Gastrocnemius medialis (tissue), 4 donors: ENCODE measurements at regions not wholly inside any gene's neighbourhood (a gene's known extent, or its start where the extent isn't known, plus 50 kb on each side); places are given as distances from the start of the nearest gene placed in this dataset.
A peak's percentile ranks its signal among the peaks of the same experiment; 100 is the strongest.

Experiments used
- ATAC-seq, 2 donors: fragments of 150-250 bp; one replicate each; pipeline ENCODE4 v1.9.1; 2016
- DNase-seq, 2 donors: peaks; one replicate each; pipeline ENCODE4 v3.0.0-alpha.2; 2019
- H3K27ac ChIP-seq, 4 donors: fragments of 200-600 bp; sonication (generic); 1 replicate in 1 of 4; 2 replicates in 3 of 4; pipeline ENCODE4 v1.5.1; 2016 to 2018; ENCODE audit warnings: mild to moderate bottlenecking in 2 of 4, moderate library complexity in 1 of 4
- H3K27me3 ChIP-seq, 3 donors: fragments of 200-600 bp; sonication (generic) in 2 of 3; 1 replicate in 1 of 3; 2 replicates in 2 of 3; pipeline versions ENCODE4 v1.5.1 to v1.6.0; 2016 to 2019; ENCODE audit warnings: mild to moderate bottlenecking in 1 of 3, moderate library complexity in 1 of 3
- H3K36me3 ChIP-seq, 2 donors: fragments of 200-600 bp; sonication (generic) in 1 of 2; one replicate each; pipeline ENCODE4 v1.5.1; 2017 to 2018
- H3K4me1 ChIP-seq, 2 donors: fragments of 200-600 bp; sonication (generic) in 1 of 2; one replicate each; pipeline ENCODE4 v1.5.1; 2016 to 2017; ENCODE audit warnings: mild to moderate bottlenecking in 2 of 2
- H3K4me3 ChIP-seq, 4 donors: fragments of 200-600 bp; sonication (generic) in 3 of 4; 1 replicate in 1 of 4; 2 replicates in 3 of 4; pipeline ENCODE4 v1.5.1; 2016 to 2019; ENCODE audit warnings: mild to moderate bottlenecking in 2 of 4
- H3K9me3 ChIP-seq, 3 donors: fragments of 200-600 bp; sonication (generic) in 2 of 3; 1 replicate in 1 of 3; 2 replicates in 2 of 3; pipeline ENCODE4 v1.5.1; 2016 to 2019
- CTCF ChIP-seq, 5 experiments: fragments of 450-650 bp in 3 of 5; fragments of 200-600 bp in 2 of 5; sonication (generic) in 2 of 5; IDR thresholded peaks in 4 of 5; conservative IDR thresholded peaks in 1 of 5; 1 replicate in 4 of 5; 2 replicates in 1 of 5; pipeline ENCODE4 v1.5.1; 2016 to 2019; ENCODE audit warnings: antibody characterized with exemption in 5 of 5, mild to moderate bottlenecking in 3 of 5, moderate library complexity in 3 of 5
- POLR2A ChIP-seq, 2 donors: fragments of 450-650 bp; IDR thresholded peaks; one replicate each; pipeline ENCODE4 v1.6.1; 2017; ENCODE audit warnings: antibody characterized with exemption in 2 of 2, mild to moderate bottlenecking in 2 of 2, moderate library complexity in 2 of 2
- in situ Hi-C, 4 donors: fragments of 200-750 bp; cut with MboI; loops; one replicate each; pipeline versions ENCODE4 v1.15.0 to v1.8.0; 2017; ENCODE audit warnings: low sequenced_read_pairs in 4 of 4
- intact Hi-C: fragments of 100-400 bp; cut with DNase I; formaldehyde crosslinking; loops from one replicate; pipeline ENCODE4 v1.15.1; 2023; ENCODE audit warnings: low total_unique reads

- Histone ChIP-seq H3K4me3 (no peak overlapping the region), H3K4me1 (peaks cover 7 to 8% of the 10 kb centered on the region in 2 donors), H3K36me3 (no peaks in the 10 kb centered on the region), H3K27ac (no peak overlapping the region), H3K9me3 (no peaks in the 10 kb centered on the region), H3K27me3 (no peaks in the 10 kb centered on the region)
- no peak for DNase-seq
- in situ Hi-C loops, result no loop called here
- ATAC-seq, result no peak
- intact Hi-C loops, result no loop called here
- TF ChIP-seq POLR2A (IDR thresholded peaks at IDR 0.05), result no peak
- no peak for TF ChIP-seq CTCF (IDR thresholded peaks at IDR 0.05 in 4 of 5, conservative IDR thresholded peaks at IDR 0.05 in 1 of 5)
These were observed 126.4 kb downstream of the ATP23 start for GRCh38 chr12:58067610-58068387.

- Histone ChIP-seq H3K4me3 (no peak overlapping the region), H3K27ac (no peak overlapping the region), H3K4me1 (peaks cover 7 to 8% of the 10 kb centered on the region in 2 donors), H3K9me3 (no peaks in the 10 kb centered on the region), H3K27me3 (no peaks in the 10 kb centered on the region), H3K36me3 (no peaks in the 10 kb centered on the region)
- DNase-seq, result no peak
- in situ Hi-C loops, result no loop called here
- TF ChIP-seq POLR2A (IDR thresholded peaks at IDR 0.05) (no peak), CTCF (IDR thresholded peaks at IDR 0.05 in 4 of 5, conservative IDR thresholded peaks at IDR 0.05 in 1 of 5) (no peak)
- no peak for ATAC-seq
- intact Hi-C loops, result no loop called here
These were observed 127.3 kb downstream of the ATP23 start for GRCh38 chr12:58068706-58069105.

GRCh38 chr12:58069268-58069963 lies 128.0 kb downstream of the ATP23 start:
- Histone ChIP-seq H3K4me1 (peaks cover 7 to 8% of the 10 kb centered on the region in 2 donors), H3K9me3 (no peaks in the 10 kb centered on the region), H3K36me3 (no peaks in the 10 kb centered on the region), H3K27ac (no peak overlapping the region), H3K27me3 (no peaks in the 10 kb centered on the region), H3K4me3 (no peak overlapping the region)
- ATAC-seq, result peak in 1 of 2 donors; percentile 49
- TF ChIP-seq POLR2A (IDR thresholded peaks at IDR 0.05) (no peak), CTCF (IDR thresholded peaks at IDR 0.05 in 4 of 5, conservative IDR thresholded peaks at IDR 0.05 in 1 of 5) (no peak)
- no peak for DNase-seq
- intact Hi-C loops, result no loop called here
- in situ Hi-C loops, result no loop called here

GRCh38 chr12:58071994-58072393 lies 130.6 kb downstream of the ATP23 start:
- no peak overlapping the region for H3K4me3 ChIP-seq
- in situ Hi-C loops (no loop called here), intact Hi-C loops (no loop called here)

More at GRCh38 chr12:58071994-58072393, 130.6 kb downstream of the ATP23 start:
- Histone ChIP-seq H3K36me3 (no peaks in the 10 kb centered on the region), H3K9me3 (no peaks in the 10 kb centered on the region), H3K4me1 (peaks cover 7 to 8% of the 10 kb centered on the region in 2 donors), H3K27ac (no peak overlapping the region), H3K27me3 (no peaks in the 10 kb centered on the region)
- no peak for DNase-seq
- no peak for TF ChIP-seq POLR2A (IDR thresholded peaks at IDR 0.05)
- no peak for TF ChIP-seq CTCF (IDR thresholded peaks at IDR 0.05 in 4 of 5, conservative IDR thresholded peaks at IDR 0.05 in 1 of 5)
- ATAC-seq, result no peak
